HL-60 (cell line): ENCODE measurements at regions not wholly inside any gene's neighbourhood (a gene's known extent, or its start where the extent isn't known, plus 50 kb on each side); places are given as distances from the start of the nearest gene placed in this dataset.

Experiments used
- CTCF ChIP-seq: IDR thresholded peaks from one replicate; pipeline ENCODE4 v1.5.1; 2011; ENCODE audit warnings: low read length, control low read depth, inconsistent platforms; ENCODE audit not compliant: insufficient read depth
- GABPA ChIP-seq: IDR thresholded peaks from 2 replicates; pipeline ENCODE4 v1.6.1; 2012; ENCODE audit warnings: low read depth
- POLR2AphosphoS5 ChIP-seq: IDR thresholded peaks from 2 replicates; pipeline ENCODE4 v1.6.1; 2012; ENCODE audit warnings: low read depth
- REST ChIP-seq: IDR thresholded peaks from 2 replicates; pipeline ENCODE4 v1.6.1; 2012; ENCODE audit warnings: low read depth; ENCODE audit not compliant: insufficient replicate concordance
- SPI1 ChIP-seq: IDR thresholded peaks from 2 replicates; pipeline ENCODE4 v1.6.1; 2012; ENCODE audit warnings: low read depth, mild to moderate bottlenecking, borderline replicate concordance

- TF ChIP-seq CTCF (no peak), SPI1 (no peak), REST (no peak), POLR2AphosphoS5 (no peak), GABPA (no peak)
These were observed 203.5 kb upstream of the MTNR1B start for GRCh38 chr11:92765965-92766371.
